Forelimb muscle (tissue), 1 donor: ENCODE measurements at regions not wholly inside any gene's neighbourhood (a gene's known extent, or its start where the extent isn't known, plus 50 kb on each side); places are given as distances from the start of the nearest gene placed in this dataset.
"Not testable (repeated sequence)": the region's sequence is repeated elsewhere in the genome, so short reads cannot be mapped to it uniquely, and the experiment has no call there.

Experiments used
- DNase-seq: peaks from one replicate; pipeline ENCODE4 v3.0.0-alpha.2; 2013; ENCODE audit warnings: low read depth

- not testable (repeated sequence) for DNase-seq
Measured at GRCh38 chr1:117314951-117315350, 52.3 kb upstream of the MAN1A2 start.

DNA sequence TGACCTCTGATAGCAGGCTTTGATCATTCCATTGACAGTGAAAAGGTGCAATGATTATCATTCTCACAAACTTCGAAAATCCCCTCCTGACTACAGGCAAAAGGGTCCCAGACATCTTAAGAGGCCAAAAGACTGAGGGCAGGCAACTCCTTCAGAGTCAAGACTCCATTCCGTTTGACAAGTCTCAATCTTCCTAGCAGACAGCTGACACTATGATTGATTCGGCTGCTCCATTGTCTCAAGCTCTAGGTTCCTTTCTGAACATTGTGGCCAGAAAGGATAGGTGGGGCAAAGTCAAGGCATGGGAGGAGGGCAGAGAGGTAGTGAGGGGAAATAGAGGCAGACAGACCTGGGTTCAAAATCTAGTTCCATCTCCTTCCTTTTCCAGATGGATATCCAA lies 53.7 kb upstream of the MAN1A2 start:
- no peak for DNase-seq

DNA sequence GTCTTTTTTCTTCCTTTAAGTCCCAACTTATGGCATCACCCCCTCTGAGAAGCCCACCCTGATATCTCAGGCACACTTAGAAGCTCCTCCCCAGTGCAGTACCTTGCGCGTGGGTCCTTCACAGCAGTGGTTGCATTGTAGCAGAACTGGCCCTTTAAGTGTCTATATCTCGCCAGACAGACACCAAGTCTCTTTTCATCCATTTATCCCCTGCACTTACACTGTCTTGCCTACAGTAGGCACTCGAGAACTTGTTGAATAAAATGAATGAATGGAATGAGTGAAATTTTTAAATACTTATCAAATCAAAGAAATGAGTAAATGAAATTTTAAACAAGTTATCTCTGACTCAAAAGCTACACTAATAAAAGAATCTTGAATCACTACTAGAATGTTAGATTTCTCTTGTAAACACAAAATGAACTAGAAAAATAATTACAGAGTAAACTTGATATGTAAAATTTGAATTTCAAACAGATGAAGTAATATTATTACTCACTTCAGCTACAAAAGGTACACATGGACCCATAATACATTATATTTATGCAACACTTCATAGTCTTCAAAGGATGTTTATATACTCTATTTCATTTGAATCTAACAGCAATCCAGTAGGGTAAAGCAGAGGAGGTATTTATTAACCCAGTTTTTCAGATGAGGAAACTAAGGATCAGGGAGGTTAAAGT lies 54.7 kb upstream of the MAN1A2 start:
- no peak for DNase-seq

- DNase-seq: no peak
Measured at GRCh38 chr1:117308311-117308916, 58.8 kb upstream of the MAN1A2 start.

DNA sequence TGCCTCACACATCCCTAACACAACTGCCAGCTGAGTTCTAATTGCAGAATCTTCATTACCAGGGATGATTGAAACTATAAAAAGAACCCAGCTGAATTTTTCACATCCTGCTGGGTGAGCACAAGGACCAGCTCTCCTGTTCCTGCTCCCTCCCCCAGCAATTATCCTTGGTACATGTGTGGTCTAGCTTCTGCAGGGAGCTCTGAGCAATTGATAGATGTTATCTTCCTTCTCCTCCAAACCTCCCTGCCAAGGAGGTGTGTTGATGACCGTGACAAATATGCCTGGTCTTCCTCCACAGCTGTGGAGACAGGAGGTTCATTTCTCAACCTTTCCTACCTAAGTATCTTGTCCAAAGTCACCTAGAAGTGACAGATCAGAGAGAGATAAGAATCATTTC lies 65.3 kb upstream of the MAN1A2 start:
- DNase-seq: no peak

GRCh38 chr1:117300183-117300582 lies 67.1 kb upstream of the MAN1A2 start:
- not testable (repeated sequence) for DNase-seq

DNA sequence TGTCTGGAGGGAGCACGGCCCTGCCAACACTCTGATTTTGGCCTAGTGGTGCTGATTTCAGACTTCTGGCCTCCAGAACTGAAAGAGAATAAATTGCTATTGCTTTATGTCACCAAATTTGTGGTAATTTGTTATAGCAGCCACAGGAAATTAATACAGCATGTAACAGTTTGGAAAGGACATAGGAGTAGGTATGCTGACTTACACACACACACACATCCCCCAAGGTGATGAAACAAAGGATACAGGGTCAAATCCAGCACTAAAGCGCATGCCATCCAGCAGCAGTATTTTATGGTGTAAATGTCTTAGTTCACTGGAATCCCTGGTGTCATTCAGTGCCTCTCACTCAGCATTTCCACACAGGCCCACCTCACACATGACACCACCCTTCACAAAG lies 72.2 kb upstream of the MAN1A2 start:
- DNase-seq: no peak

DNA sequence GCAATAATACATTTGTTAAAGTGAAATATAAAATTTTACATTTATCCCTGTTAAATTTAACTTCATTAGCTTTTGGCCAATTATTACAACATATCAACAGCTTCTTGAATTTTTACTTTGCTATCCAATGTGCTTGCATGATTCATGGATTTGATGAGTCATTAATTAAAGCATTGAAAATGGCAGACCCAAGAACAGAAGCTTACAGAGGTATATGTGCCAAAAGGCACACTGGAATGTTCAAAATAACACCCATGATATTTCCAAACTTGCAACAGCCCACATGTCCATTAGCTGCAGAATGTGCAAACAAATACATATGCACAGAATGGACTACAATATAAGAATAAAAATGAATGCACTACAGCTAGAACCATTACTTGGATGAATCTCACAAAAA lies 76.4 kb upstream of the MAN1A2 start:
- no peak for DNase-seq

DNA sequence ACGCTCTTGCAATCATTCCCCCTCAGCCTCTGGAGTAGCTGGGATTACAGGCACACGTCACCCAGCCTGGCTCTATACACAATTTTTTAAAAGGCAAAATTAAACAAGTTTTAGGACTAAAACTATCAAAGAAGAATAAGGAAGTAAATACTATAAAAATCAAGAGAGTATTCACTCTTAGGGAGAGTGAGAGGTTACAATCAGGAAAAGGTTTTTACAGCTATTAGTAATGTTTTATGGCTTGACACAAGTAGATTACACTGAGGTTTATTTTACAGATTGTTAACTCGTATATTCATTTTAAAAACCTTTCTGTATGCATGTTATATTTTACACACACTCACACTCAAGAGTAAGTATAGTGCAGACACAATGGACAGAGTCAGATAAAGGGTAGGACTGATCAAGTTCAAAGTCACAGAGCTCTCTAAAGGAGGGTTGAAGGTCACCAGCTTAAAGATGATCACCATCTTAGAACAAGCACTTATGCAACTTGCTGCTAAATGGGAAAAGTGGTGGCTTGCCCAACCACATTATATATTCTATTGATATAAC lies 77.9 kb upstream of the MAN1A2 start:
- no peak for DNase-seq

GRCh38 chr1:117286562-117286961 lies 75.8 kb upstream of the VTCN1 start:
- DNase-seq: no peak

GRCh38 chr1:117286145-117286544 lies 75.4 kb upstream of the VTCN1 start:
- DNase-seq: no peak

- peak; percentile 29 for DNase-seq
Measured at GRCh38 chr1:117284399-117285215, 73.9 kb upstream of the VTCN1 start.

DNA sequence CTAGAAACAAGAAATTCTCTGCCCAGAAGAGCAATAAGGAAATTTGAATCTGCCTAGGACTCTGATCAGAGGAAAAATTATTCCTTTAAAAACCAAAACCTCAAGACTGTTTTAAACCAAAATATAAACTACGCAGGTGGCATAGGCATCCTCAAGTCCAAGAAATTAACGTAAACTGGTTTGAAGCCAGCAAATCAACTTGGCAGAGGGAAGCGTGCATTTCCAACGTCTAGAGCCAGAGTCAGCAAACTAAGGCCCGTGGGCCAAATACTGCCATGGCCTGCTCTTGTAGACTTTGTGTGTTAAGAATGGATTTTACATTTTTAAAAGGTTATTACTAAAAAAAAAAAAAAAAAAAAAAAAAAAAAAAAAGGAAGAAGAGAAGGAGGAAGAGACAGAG lies 67.8 kb upstream of the VTCN1 start:
- DNase-seq: no peak

DNA sequence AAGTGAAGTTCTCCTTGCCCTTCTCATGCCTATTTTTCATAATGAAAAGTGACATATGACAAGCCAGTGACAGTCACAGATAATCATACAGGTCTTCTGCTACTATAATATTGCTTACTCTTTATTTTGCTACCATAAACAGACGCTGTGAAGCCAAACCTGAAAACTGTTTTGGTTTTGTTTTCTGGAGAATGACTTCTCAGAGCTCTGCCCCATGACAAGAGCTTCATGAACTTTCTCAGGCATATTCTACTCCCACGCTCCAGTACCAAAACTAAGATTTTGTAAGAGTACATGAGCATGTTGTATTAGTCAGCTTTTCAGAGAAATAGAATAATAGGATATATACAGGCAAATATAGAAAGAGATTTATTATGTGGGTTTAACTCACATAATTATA lies 64.3 kb upstream of the VTCN1 start:
- no peak for DNase-seq

DNA sequence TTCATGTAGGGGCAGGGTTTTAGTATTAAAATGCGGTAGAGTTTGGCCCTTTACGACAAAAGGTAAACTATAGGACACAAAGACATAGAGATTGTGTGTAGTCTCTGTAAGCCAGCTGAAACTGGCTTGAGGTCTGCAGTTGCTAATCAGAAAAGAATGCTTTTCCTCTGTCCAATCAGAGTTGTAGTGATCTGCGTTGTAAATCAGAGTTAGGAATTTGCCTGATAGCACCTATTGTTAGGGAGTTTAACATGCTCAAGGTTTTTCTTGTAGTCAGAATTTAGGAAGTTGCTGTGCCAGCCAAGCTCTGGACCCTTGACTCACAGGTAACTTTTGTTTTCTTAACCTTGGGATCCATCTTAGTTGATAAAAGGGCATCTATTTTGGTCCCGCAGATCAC lies 61.2 kb upstream of the VTCN1 start:
- no peak for DNase-seq

- DNase-seq: no peak
Measured at GRCh38 chr1:117271129-117271528, 60.4 kb upstream of the VTCN1 start.

DNA sequence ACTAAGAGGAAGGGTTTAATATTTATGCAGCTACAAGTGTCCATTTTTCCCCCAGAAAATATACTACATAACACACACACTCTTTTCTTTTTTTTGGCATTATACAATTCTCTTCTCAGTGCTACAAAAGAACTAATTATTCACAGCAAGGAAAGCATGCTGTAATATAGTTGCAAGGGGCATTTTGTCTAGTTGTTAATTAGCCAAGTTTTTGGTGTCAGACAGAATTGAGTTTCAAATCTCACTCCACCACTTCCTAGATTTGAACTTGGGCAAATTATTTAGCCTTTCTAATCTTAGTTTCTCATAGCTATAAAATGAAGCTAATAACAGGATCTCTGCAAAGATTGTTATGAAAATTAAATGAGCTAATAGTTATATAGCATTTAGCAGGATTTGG lies 60.0 kb upstream of the VTCN1 start:
- no peak for DNase-seq

DNA sequence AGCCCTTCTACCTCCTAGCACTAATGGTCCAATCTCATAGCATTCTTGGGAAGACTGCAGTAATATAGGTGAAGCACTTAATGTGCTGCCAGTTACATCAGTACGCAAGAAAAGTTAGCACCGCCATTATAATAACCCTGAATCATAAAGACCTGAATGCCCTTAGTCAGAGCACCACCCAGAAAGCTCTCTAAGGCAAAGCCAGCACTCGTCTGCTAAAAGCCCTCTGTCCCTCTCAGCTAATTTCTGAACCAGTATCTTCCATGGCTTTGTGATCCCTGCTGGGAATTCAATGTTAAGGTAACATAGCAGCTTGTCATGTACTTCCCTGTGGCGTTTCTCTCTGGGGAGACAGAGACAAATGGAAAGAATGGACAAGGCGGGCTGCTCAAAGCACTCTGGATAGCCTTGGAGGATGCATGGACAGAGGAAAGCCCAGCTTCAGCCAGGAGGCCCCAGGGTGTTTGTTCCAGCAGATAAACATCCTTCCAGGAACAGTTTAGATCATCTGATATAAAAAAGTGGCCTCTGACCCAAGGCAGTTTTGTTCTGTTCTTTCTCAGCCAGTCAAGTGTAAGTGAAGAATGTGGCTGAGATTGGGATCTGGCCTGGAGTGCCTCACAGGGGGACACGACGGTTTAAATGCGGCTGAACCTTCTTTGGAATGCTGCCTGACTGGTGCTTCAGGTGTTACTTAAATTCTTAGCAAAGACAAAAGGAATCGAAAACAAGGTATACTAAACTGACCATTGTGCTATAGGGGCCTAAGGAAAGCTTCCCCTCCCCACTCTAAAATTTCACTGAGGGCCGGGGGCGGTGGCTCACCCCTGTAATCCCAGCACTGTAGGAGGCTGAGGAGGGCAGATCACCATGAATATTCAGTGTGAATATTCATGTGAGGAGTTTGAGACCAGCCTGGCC lies 58.1 kb upstream of the VTCN1 start:
- no peak for DNase-seq

- DNase-seq: no peak
Measured at GRCh38 chr1:117267232-117267774, 56.6 kb upstream of the VTCN1 start.

GRCh38 chr1:117262976-117263375 lies 52.2 kb upstream of the VTCN1 start:
- no peak for DNase-seq

GRCh38 chr1:117261424-117261785 lies 50.7 kb upstream of the VTCN1 start:
- no peak for DNase-seq
